DOHH2 (cell line): ENCODE measurements at regions not wholly inside any gene's neighbourhood (a gene's known extent, or its start where the extent isn't known, plus 50 kb on each side); places are given as distances from the start of the nearest gene placed in this dataset.
"Not testable (repeated sequence)": the region's sequence is repeated elsewhere in the genome, so short reads cannot be mapped to it uniquely, and the experiment has no call there.

Experiments used
- CTCF ChIP-seq: fragments of 200-600 bp; sonication (generic); IDR thresholded peaks from one replicate; pipeline ENCODE4 v1.5.1; 2014; ENCODE audit warnings: antibody characterized with exemption, mild to moderate bottlenecking, low read depth, low read length; ENCODE audit not compliant: poor library complexity, severe bottlenecking
- EZH2phosphoT487 ChIP-seq: fragments of 200-600 bp; sonication (generic); IDR thresholded peaks from 2 replicates; pipeline ENCODE4 v1.6.1; 2017; ENCODE audit warnings: borderline replicate concordance, mild to moderate bottlenecking, antibody characterized with exemption, low read length, moderate library complexity, mixed read lengths

- TF ChIP-seq CTCF, EZH2phosphoT487: not testable (repeated sequence)
Observed at GRCh38 chr15:22519213-22519612, 60.5 kb downstream of the GOLGA6L22 start.
